SK-N-SH (cell line): ENCODE measurements at regions not wholly inside any gene's neighbourhood (a gene's known extent, or its start where the extent isn't known, plus 50 kb on each side); places are given as distances from the start of the nearest gene placed in this dataset.
"Not testable (repeated sequence)": the region's sequence is repeated elsewhere in the genome, so short reads cannot be mapped to it uniquely, and the experiment has no call there.

Experiments used
- CTCF ChIP-seq: fragments of 200-600 bp; sonication (generic); IDR thresholded peaks from 2 replicates; pipeline ENCODE4 v1.6.1; 2017; ENCODE audit warnings: antibody characterized with exemption, mild to moderate bottlenecking, moderate library complexity
- EZH2phosphoT487 ChIP-seq: fragments of 200-600 bp; sonication (generic); IDR thresholded peaks from 2 replicates; pipeline ENCODE4 v1.6.1; 2017; ENCODE audit warnings: low read depth, mixed run types, mild to moderate bottlenecking, antibody characterized with exemption, moderate library complexity, borderline replicate concordance
- NFIC ChIP-seq: IDR thresholded peaks from 2 replicates; pipeline ENCODE4 v1.4.0; 2012; ENCODE audit warnings: borderline replicate concordance
- POLR2AphosphoS5 ChIP-seq: IDR thresholded peaks from 2 replicates; pipeline ENCODE4 v1.6.1; 2012; ENCODE audit warnings: low read depth, low read length
- RAD21 ChIP-seq: IDR thresholded peaks from 2 replicates; pipeline ENCODE4 v1.6.1; 2012; ENCODE audit warnings: mild to moderate bottlenecking, low read length
- RFX5 ChIP-seq: IDR thresholded peaks from 2 replicates; pipeline ENCODE4 v1.6.1; 2012; ENCODE audit warnings: mild to moderate bottlenecking, improper control_type of control experiment, low read length
- SMC3 ChIP-seq: IDR thresholded peaks from 2 replicates; pipeline ENCODE4 v1.6.1; 2012; ENCODE audit warnings: low read depth, low read length, improper control_type of control experiment
- YY1 ChIP-seq: IDR thresholded peaks from 2 replicates; pipeline ENCODE4 v1.4.0; 2012; ENCODE audit warnings: low read depth, mild to moderate bottlenecking
- TF ChIP-seq, protein P1 (sequence below): IDR thresholded peaks from 2 replicates; pipeline ENCODE4 v1.4.0; 2012; ENCODE audit warnings: low read depth
- TF ChIP-seq, protein P2 (sequence below): IDR thresholded peaks from 2 replicates; pipeline ENCODE4 v1.4.0; 2012; ENCODE audit warnings: low read depth, borderline replicate concordance
- TF ChIP-seq, protein P3 (sequence below): fragments of 150-350 bp; IDR thresholded peaks from 2 replicates; pipeline ENCODE4 v1.6.1; 2017; ENCODE audit warnings: antibody characterized with exemption, low read length, low read depth, borderline replicate concordance

GRCh38 chr1:149279512-149279911 is 176.2 kb upstream of the NBPF9 start:
- TF ChIP-seq CTCF, NFIC, SMC3, RFX5, YY1, RAD21, POLR2AphosphoS5, EZH2phosphoT487: not testable (repeated sequence)
- TF ChIP-seq, protein P1, sequence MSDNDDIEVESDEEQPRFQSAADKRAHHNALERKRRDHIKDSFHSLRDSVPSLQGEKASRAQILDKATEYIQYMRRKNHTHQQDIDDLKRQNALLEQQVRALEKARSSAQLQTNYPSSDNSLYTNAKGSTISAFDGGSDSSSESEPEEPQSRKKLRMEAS, result not testable (repeated sequence)
- TF ChIP-seq, protein P2, sequence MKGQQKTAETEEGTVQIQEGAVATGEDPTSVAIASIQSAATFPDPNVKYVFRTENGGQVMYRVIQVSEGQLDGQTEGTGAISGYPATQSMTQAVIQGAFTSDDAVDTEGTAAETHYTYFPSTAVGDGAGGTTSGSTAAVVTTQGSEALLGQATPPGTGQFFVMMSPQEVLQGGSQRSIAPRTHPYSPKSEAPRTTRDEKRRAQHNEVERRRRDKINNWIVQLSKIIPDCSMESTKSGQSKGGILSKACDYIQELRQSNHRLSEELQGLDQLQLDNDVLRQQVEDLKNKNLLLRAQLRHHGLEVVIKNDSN, result not testable (repeated sequence)
- TF ChIP-seq, protein P3, sequence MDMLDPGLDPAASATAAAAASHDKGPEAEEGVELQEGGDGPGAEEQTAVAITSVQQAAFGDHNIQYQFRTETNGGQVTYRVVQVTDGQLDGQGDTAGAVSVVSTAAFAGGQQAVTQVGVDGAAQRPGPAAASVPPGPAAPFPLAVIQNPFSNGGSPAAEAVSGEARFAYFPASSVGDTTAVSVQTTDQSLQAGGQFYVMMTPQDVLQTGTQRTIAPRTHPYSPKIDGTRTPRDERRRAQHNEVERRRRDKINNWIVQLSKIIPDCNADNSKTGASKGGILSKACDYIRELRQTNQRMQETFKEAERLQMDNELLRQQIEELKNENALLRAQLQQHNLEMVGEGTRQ, result not testable (repeated sequence)
